GM20000 (cell line): ENCODE measurements at regions not wholly inside any gene's neighbourhood (a gene's known extent, or its start where the extent isn't known, plus 50 kb on each side); places are given as distances from the start of the nearest gene placed in this dataset.

Experiments
- DNase-seq: peaks from one replicate; pipeline ENCODE4 v3.0.0; 2012; ENCODE audit warnings: low spot score
- CTCF ChIP-seq: IDR thresholded peaks from 2 replicates; pipeline ENCODE4 v1.5.1; 2012; ENCODE audit warnings: mild to moderate bottlenecking, control low read depth; ENCODE audit errors: extremely low read depth, missing control alignments

GRCh38 chr2:221310730-221311129 is 261.4 kb downstream of the EPHA4 start:
- no peak for DNase-seq
- no peak for TF ChIP-seq CTCF

- DNase-seq = no peak
- TF ChIP-seq CTCF = no peak
These were observed 259.5 kb downstream of the EPHA4 start for GRCh38 chr2:221312634-221313033.

- TF ChIP-seq CTCF = no peak
- DNase-seq = no peak
These were observed 257.3 kb downstream of the EPHA4 start for GRCh38 chr2:221314786-221315185.

- no peak for TF ChIP-seq CTCF
- DNase-seq = no peak
These were observed 253.6 kb downstream of the EPHA4 start for GRCh38 chr2:221318376-221319130.

GRCh38 chr2:221322741-221323140 is 249.4 kb downstream of the EPHA4 start:
- no peak for DNase-seq
- no peak for TF ChIP-seq CTCF

- DNase-seq = no peak
- TF ChIP-seq CTCF = no peak
These were observed 248.6 kb downstream of the EPHA4 start for GRCh38 chr2:221323513-221323912.

- no peak for TF ChIP-seq CTCF
- no peak for DNase-seq
These were observed 241.7 kb downstream of the EPHA4 start for GRCh38 chr2:221330436-221330835.
